Neural crest cell (in vitro differentiated cells): ENCODE measurements at regions not wholly inside any gene's neighbourhood (a gene's known extent, or its start where the extent isn't known, plus 50 kb on each side); places are given as distances from the start of the nearest gene placed in this dataset.
"Not testable (repeated sequence)": the region's sequence is repeated elsewhere in the genome, so short reads cannot be mapped to it uniquely, and the experiment has no call there.

Source experiments
- DNase-seq: peaks from one replicate; pipeline ENCODE4 v3.0.0; 2021; ENCODE audit warnings: low read depth, mixed read lengths, low spot score
- H3K27ac Mint-ChIP-seq: one replicate; pipeline ENCODE4 v1.8.0; 2021; ENCODE audit warnings: mild to moderate bottlenecking, mixed read lengths; ENCODE audit not compliant: unreplicated experiment
- H3K27me3 Mint-ChIP-seq: 2 replicates; pipeline ENCODE4 v1.8.0; 2021; ENCODE audit warnings: low read depth, mild to moderate bottlenecking, mixed read lengths
- H3K36me3 Mint-ChIP-seq: 2 replicates; pipeline ENCODE4 v1.8.0; 2021; ENCODE audit warnings: low read depth, mild to moderate bottlenecking, mixed read lengths
- H3K4me1 Mint-ChIP-seq: 2 replicates; pipeline ENCODE4 v1.8.0; 2021; ENCODE audit warnings: mixed read lengths
- H3K4me3 Mint-ChIP-seq: one replicate; pipeline ENCODE4 v1.8.0; 2021; ENCODE audit warnings: mild to moderate bottlenecking, mixed read lengths
- H3K9me3 Mint-ChIP-seq: 2 replicates; pipeline ENCODE4 v1.8.0; 2021; ENCODE audit warnings: mixed read lengths
- CTCF ChIP-seq: fragments of 200-600 bp; sonication (generic); conservative IDR thresholded peaks from 2 replicates; pipeline ENCODE4 v1.5.0; 2021; ENCODE audit warnings: antibody characterized with exemption, mild to moderate bottlenecking

DNA sequence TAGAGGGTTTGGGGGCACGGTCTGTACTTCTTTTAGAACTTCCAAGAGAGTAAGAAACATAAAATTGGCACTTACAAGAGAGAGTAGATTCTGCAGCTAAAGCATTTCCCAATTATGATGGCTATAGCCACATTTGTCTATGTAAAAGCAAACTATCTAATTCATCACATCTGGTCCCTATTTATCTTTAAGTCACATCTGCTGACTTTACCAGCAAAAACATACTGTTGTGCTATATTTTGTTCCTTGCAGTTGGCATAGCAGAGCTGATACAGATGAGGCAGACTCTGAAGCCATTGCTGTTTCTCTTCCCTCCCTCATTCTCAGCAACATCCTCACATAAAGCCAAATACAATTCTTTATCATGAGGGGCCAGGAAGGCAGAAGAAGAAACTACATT lies 1533.5 kb upstream of the RAG2 start:
- Mint-ChIP-seq H3K4me3 (no peak overlapping the region), H3K27me3 (no peaks in the 10 kb centered on the region), H3K4me1 (peaks cover 12% of the 10 kb centered on the region), H3K27ac (no peak overlapping the region), H3K9me3 (peaks cover 4% of the 10 kb centered on the region), H3K36me3 (peaks cover 2% of the 10 kb centered on the region)
- no peak for DNase-seq
- TF ChIP-seq CTCF, result no peak

GRCh38 chr11:38130976-38131375 lies 1532.9 kb upstream of the RAG2 start:
- H3K9me3 Mint-ChIP-seq, result peaks cover 4% of the 10 kb centered on the region
- no peak overlapping the region for H3K4me3 Mint-ChIP-seq
- H3K4me1 Mint-ChIP-seq, result peaks cover 12% of the 10 kb centered on the region
- no peak overlapping the region for H3K27ac Mint-ChIP-seq
- no peak for TF ChIP-seq CTCF
- H3K36me3 Mint-ChIP-seq, result peaks cover 2% of the 10 kb centered on the region
- DNase-seq, result no peak
- H3K27me3 Mint-ChIP-seq, result no peaks in the 10 kb centered on the region

GRCh38 chr11:38130514-38130913 lies 1532.5 kb upstream of the RAG2 start:
- Mint-ChIP-seq H3K4me3 (no peak overlapping the region), H3K4me1 (peaks cover 12% of the 10 kb centered on the region), H3K9me3 (peaks cover 4% of the 10 kb centered on the region), H3K27ac (no peak overlapping the region), H3K36me3 (peaks cover 2% of the 10 kb centered on the region), H3K27me3 (no peaks in the 10 kb centered on the region)
- TF ChIP-seq CTCF, result no peak
- DNase-seq, result no peak

- peaks cover 4% of the 10 kb centered on the region for H3K9me3 Mint-ChIP-seq
- no peaks in the 10 kb centered on the region for H3K27me3 Mint-ChIP-seq
- DNase-seq, result no peak
- no peak for TF ChIP-seq CTCF
- no peaks in the 10 kb centered on the region for H3K4me1 Mint-ChIP-seq
- peaks cover 2% of the 10 kb centered on the region for H3K36me3 Mint-ChIP-seq
- no peak overlapping the region for H3K4me3 Mint-ChIP-seq
- H3K27ac Mint-ChIP-seq, result no peak overlapping the region
Measured at GRCh38 chr11:38123673-38124072, 1525.6 kb upstream of the RAG2 start.

- H3K36me3 Mint-ChIP-seq, H3K4me3 Mint-ChIP-seq, H3K27me3 Mint-ChIP-seq, H3K4me1 Mint-ChIP-seq, H3K9me3 Mint-ChIP-seq, DNase-seq, H3K27ac Mint-ChIP-seq: not testable (repeated sequence)
Measured at GRCh38 chr11:38116616-38117015, 1518.6 kb upstream of the RAG2 start.

DNA sequence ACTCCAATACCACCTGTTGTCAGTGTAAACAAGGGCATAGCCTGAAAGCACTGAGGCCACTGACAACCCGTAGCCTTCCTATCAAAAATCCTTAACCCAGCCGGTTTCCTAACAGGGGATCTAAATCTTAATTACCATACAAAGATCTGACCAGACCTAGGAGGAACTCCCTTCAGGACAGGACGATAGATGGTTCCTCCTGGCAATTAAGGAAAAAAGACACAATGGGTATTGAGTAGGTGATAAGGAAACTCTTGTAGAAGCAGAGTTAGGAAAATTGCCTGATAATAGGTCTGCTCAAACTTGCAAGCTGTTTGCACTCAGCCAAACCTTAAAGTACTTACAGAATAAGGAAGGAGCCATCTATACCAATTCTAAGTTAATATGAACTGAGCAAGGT lies 1517.3 kb upstream of the RAG2 start:
- DNase-seq, H3K4me3 Mint-ChIP-seq, H3K27ac Mint-ChIP-seq, H3K4me1 Mint-ChIP-seq, H3K27me3 Mint-ChIP-seq, H3K9me3 Mint-ChIP-seq, H3K36me3 Mint-ChIP-seq: not testable (repeated sequence)
